ENCODE measurements at regions not wholly inside any gene's neighbourhood (a gene's known extent, or its start where the extent isn't known, plus 50 kb on each side); places are given as distances from the start of the nearest gene placed in this dataset.

- Mint-ChIP-seq H3K9me3 (peaks cover 17% of the 10 kb centered on the region), H3K27me3 (ENCODE audit: low read depth) (no peaks in the 10 kb centered on the region; the same call in 1 of the 2 replicates), H3K27ac (no peak overlapping the region), H3K4me3 (no peak overlapping the region), H3K4me1 (no peaks in the 10 kb centered on the region), H3K36me3 (peaks cover 3% of the 10 kb centered on the region; the same call in 1 of the 2 replicates)
- TF ChIP-seq NR3C1 (CRISPR knock-in tag; conservative IDR thresholded peaks at IDR 0.05; ENCODE audit: low read depth) (no peak), ZSCAN18 (CRISPR knock-in tag; IDR thresholded peaks at IDR 0.05) (no peak), FOXJ3 (CRISPR knock-in tag; IDR thresholded peaks at IDR 0.05; ENCODE audit: borderline replicate concordance) (no peak), RELA (CRISPR knock-in tag; IDR thresholded peaks at IDR 0.05; ENCODE audit: borderline replicate concordance) (no peak), ARID4B (CRISPR knock-in tag; IDR thresholded peaks at IDR 0.05; ENCODE audit: borderline replicate concordance) (no peak)
- ChIA-PET POLR2A (no interaction called here), CTCF (no interaction called here)
- ATAC-seq (no peak), DNase-seq (ENCODE audit: low spot score) (no peak)
Measured at GRCh38 chr4:176616151-176616550, 176.6 kb downstream of the VEGFC start.

- CTCF ChIA-PET: no interaction called here
- ATAC-seq (no peak), DNase-seq (ENCODE audit: low spot score) (no peak)
- Mint-ChIP-seq H3K4me3 (no peak overlapping the region), H3K27ac (no peak overlapping the region), H3K9me3 (peaks cover 17% of the 10 kb centered on the region), H3K36me3 (peaks cover 3% of the 10 kb centered on the region; the same call in 1 of the 2 replicates), H3K4me1 (no peaks in the 10 kb centered on the region), H3K27me3 (ENCODE audit: low read depth) (no peaks in the 10 kb centered on the region; the same call in 1 of the 2 replicates)
- POLR2A ChIA-PET: no interaction called here
- no peak for TF ChIP-seq RORB (CRISPR knock-in tag; IDR thresholded peaks at IDR 0.05)
- no peak for TF ChIP-seq E2F5 (CRISPR knock-in tag; IDR thresholded peaks at IDR 0.05)
- no peak for TF ChIP-seq ZNF416 (CRISPR knock-in tag; IDR thresholded peaks at IDR 0.05)
- no peak for TF ChIP-seq IRF2 (CRISPR knock-in tag; IDR thresholded peaks at IDR 0.05; ENCODE audit: borderline replicate concordance, low read depth)
- TF ChIP-seq ESRRA (CRISPR knock-in tag; IDR thresholded peaks at IDR 0.05; ENCODE audit: borderline replicate concordance): no peak
- no peak for TF ChIP-seq MYBL2 (CRISPR knock-in tag; IDR thresholded peaks at IDR 0.05)
- TF ChIP-seq NR1H2 (CRISPR knock-in tag; IDR thresholded peaks at IDR 0.05): no peak
Measured at GRCh38 chr4:176618138-176618537, 174.6 kb downstream of the VEGFC start.

- ATAC-seq (no peak), DNase-seq (ENCODE audit: low spot score) (no peak)
- Mint-ChIP-seq H3K36me3 (peaks cover 3% of the 10 kb centered on the region; the same call in 1 of the 2 replicates), H3K9me3 (peaks cover 21% of the 10 kb centered on the region), H3K27ac (no peak overlapping the region), H3K4me3 (no peak overlapping the region), H3K27me3 (ENCODE audit: low read depth) (no peaks in the 10 kb centered on the region; the same call in 1 of the 2 replicates), H3K4me1 (no peaks in the 10 kb centered on the region)
- POLR2A ChIA-PET: no interaction called here
- TF ChIP-seq CREB1 (CRISPR knock-in tag; IDR thresholded peaks at IDR 0.05) (no peak), FOXP1 (CRISPR knock-in tag; IDR thresholded peaks at IDR 0.05; ENCODE audit: borderline replicate concordance) (no peak), ELF4 (CRISPR knock-in tag; IDR thresholded peaks at IDR 0.05; ENCODE audit: low read depth) (no peak), HMGXB4 (CRISPR knock-in tag; IDR thresholded peaks at IDR 0.05) (no peak), ATF6 (CRISPR knock-in tag; IDR thresholded peaks at IDR 0.05) (no peak), E2F1 (CRISPR knock-in tag; IDR thresholded peaks at IDR 0.05) (no peak), NR3C1 (CRISPR knock-in tag; conservative IDR thresholded peaks at IDR 0.05; ENCODE audit: low read depth) (no peak)
- CTCF ChIA-PET: no interaction called here
Measured at GRCh38 chr4:176619430-176619829, 173.3 kb downstream of the VEGFC start.
